LNCAP (cell line): ENCODE measurements at regions not wholly inside any gene's neighbourhood (a gene's known extent, or its start where the extent isn't known, plus 50 kb on each side); places are given as distances from the start of the nearest gene placed in this dataset.
A peak's percentile ranks its signal among the peaks of the same experiment; 100 is the strongest.

Experiments used
- CTCF ChIP-seq: fragments of 450-650 bp; IDR thresholded peaks from 2 replicates; pipeline ENCODE4 v1.5.1; 2017; ENCODE audit warnings: mild to moderate bottlenecking

GRCh38 chr5:86880785-86881492 is 263.2 kb downstream of the COX7C start:
- peak; percentile 77 for TF ChIP-seq CTCF

GRCh38 chr5:86881493-86882090 is 263.9 kb downstream of the COX7C start:
- TF ChIP-seq CTCF, result no peak

- no peak for TF ChIP-seq CTCF
These were observed 266.9 kb downstream of the COX7C start for GRCh38 chr5:86884608-86885007.

GRCh38 chr5:86885011-86885410 is 267.3 kb downstream of the COX7C start:
- TF ChIP-seq CTCF, result no peak

- no peak for TF ChIP-seq CTCF
These were observed 267.9 kb downstream of the COX7C start for GRCh38 chr5:86885489-86886230.

GRCh38 chr5:86890375-86890774 is 272.6 kb downstream of the COX7C start:
- no peak for TF ChIP-seq CTCF

GRCh38 chr5:86894056-86894455 is 276.3 kb downstream of the COX7C start:
- TF ChIP-seq CTCF, result no peak
